Liver (tissue), 8 donors: ENCODE measurements at regions not wholly inside any gene's neighbourhood (a gene's known extent, or its start where the extent isn't known, plus 50 kb on each side); places are given as distances from the start of the nearest gene placed in this dataset.

ENCODE experiments used
- DNase-seq: peaks from one replicate; pipeline ENCODE4 v3.0.0-alpha.2; 2017; ENCODE audit warnings: low spot score
- H3K27ac ChIP-seq, 2 donors: one replicate each; pipeline ENCODE4 v1.7.0; 2013; ENCODE audit warnings: inconsistent platforms in 2 of 2, low read length in 2 of 2, control low read depth in 1 of 2, low read depth in 1 of 2, mild to moderate bottlenecking in 1 of 2
- H3K27me3 ChIP-seq, 4 donors: one replicate each; pipeline versions ENCODE4 v1.6.1 to v1.7.0; 2013; ENCODE audit warnings: low read length in 3 of 4, inconsistent platforms in 1 of 4, mild to moderate bottlenecking in 1 of 4, moderate library complexity in 1 of 4; ENCODE audit not compliant: control insufficient read depth in 4 of 4, insufficient read depth in 4 of 4
- H3K36me3 ChIP-seq, 4 donors: one replicate each; pipeline versions ENCODE4 v1.6.1 to v1.7.0; 2013; ENCODE audit warnings: low read length in 3 of 4, mild to moderate bottlenecking in 3 of 4, low read depth in 1 of 4, moderate library complexity in 1 of 4; ENCODE audit not compliant: control insufficient read depth in 4 of 4, insufficient read depth in 3 of 4
- H3K4me1 ChIP-seq, 4 donors: one replicate each; pipeline versions ENCODE4 v1.6.1 to v1.7.0; 2013; ENCODE audit warnings: low read length in 3 of 4, mild to moderate bottlenecking in 3 of 4, moderate library complexity in 1 of 4; ENCODE audit not compliant: control insufficient read depth in 4 of 4, insufficient read depth in 4 of 4
- H3K4me3 ChIP-seq, 3 donors: one replicate each; pipeline versions ENCODE4 v1.6.1 to v1.7.0; 2013; ENCODE audit warnings: low read length in 3 of 3, control low read depth in 1 of 3, low read depth in 1 of 3, mild to moderate bottlenecking in 1 of 3
- H3K9ac ChIP-seq, 2 donors: one replicate each; pipeline ENCODE4 v1.7.0; 2013; ENCODE audit warnings: low read length in 2 of 2, mild to moderate bottlenecking in 2 of 2, moderate library complexity in 2 of 2, control low read depth in 1 of 2, low read depth in 1 of 2
- H3K9me3 ChIP-seq, 4 donors: one replicate each; pipeline versions ENCODE4 v1.6.1 to v1.7.0; 2013; ENCODE audit warnings: low read length in 3 of 4; ENCODE audit not compliant: control insufficient read depth in 4 of 4
- ATF3 ChIP-seq: IDR thresholded peaks from 2 replicates; pipeline ENCODE4 v1.6.1; 2016; ENCODE audit warnings: antibody characterized with exemption
- CTCF ChIP-seq: fragments of 150-350 bp; IDR thresholded peaks from 2 replicates; pipeline ENCODE4 v1.5.1; 2017; ENCODE audit warnings: improper control_type of control experiment, low read depth, low read length; ENCODE audit not compliant: missing input control
- EGR1 ChIP-seq, 2 donors: IDR thresholded peaks; 2 replicates each; pipeline ENCODE4 v1.6.1; 2016 to 2018; ENCODE audit warnings: antibody characterized with exemption in 2 of 2, low read depth in 2 of 2
- FOXA1 ChIP-seq: IDR thresholded peaks from 2 replicates; pipeline ENCODE4 v1.6.1; 2016; ENCODE audit warnings: antibody characterized with exemption
- FOXA2 ChIP-seq: IDR thresholded peaks from 2 replicates; pipeline ENCODE4 v1.6.1; 2016; ENCODE audit warnings: antibody characterized with exemption
- GABPA ChIP-seq, 2 donors: IDR thresholded peaks in 1 of 2; conservative IDR thresholded peaks in 1 of 2; 2 replicates each; pipeline ENCODE4 v1.6.1; 2016; ENCODE audit warnings: antibody characterized with exemption in 2 of 2, mild to moderate bottlenecking in 1 of 2, moderate library complexity in 1 of 2
- HNF4A ChIP-seq, 2 donors: conservative IDR thresholded peaks; 2 replicates each; pipeline ENCODE4 v1.6.1; 2016; ENCODE audit warnings: antibody characterized with exemption in 2 of 2, mild to moderate bottlenecking in 2 of 2
- HNF4G ChIP-seq: IDR thresholded peaks from 2 replicates; pipeline ENCODE4 v1.6.1; 2016; ENCODE audit warnings: antibody characterized with exemption
- JUND ChIP-seq, 2 donors: IDR thresholded peaks; 2 replicates each; pipeline ENCODE4 v1.6.1; 2016; ENCODE audit warnings: antibody characterized with exemption in 2 of 2
- MAX ChIP-seq: IDR thresholded peaks from 2 replicates; pipeline ENCODE4 v1.6.1; 2016; ENCODE audit warnings: antibody characterized with exemption
- RAD21 ChIP-seq, 2 donors: IDR thresholded peaks; 2 replicates each; pipeline ENCODE4 v1.6.1; 2016; ENCODE audit warnings: antibody characterized with exemption in 2 of 2, mild to moderate bottlenecking in 2 of 2
- REST ChIP-seq: IDR thresholded peaks from 2 replicates; pipeline ENCODE4 v1.6.1; 2016; ENCODE audit warnings: antibody characterized with exemption, mild to moderate bottlenecking
- RXRA ChIP-seq, 2 donors: IDR thresholded peaks; 2 replicates each; pipeline ENCODE4 v1.6.1; 2017 to 2018; ENCODE audit warnings: antibody characterized with exemption in 2 of 2, mild to moderate bottlenecking in 1 of 2
- SP1 ChIP-seq: IDR thresholded peaks from 2 replicates; pipeline ENCODE4 v1.6.1; 2018; ENCODE audit warnings: antibody characterized with exemption, mild to moderate bottlenecking
- YY1 ChIP-seq: IDR thresholded peaks from 2 replicates; pipeline ENCODE4 v1.6.1; 2016; ENCODE audit warnings: antibody characterized with exemption, mild to moderate bottlenecking
- ZBTB33 ChIP-seq: IDR thresholded peaks from 2 replicates; pipeline ENCODE4 v1.6.1; 2016; ENCODE audit warnings: antibody characterized with exemption
- WGBS: extraction: QIAGEN DNeasy Blood & Tissue Kit; methylation state at CpG from one replicate; pipeline ENCODE4 v1.1.7; 2013; 5-methylcytosine and 5-hydroxymethylcytosine counted together
- donor health status: healthy.
- donor health status: healthy.
- donor health status: healthy.
- donor health status: healthy.
- donor health status: healthy.

- Histone ChIP-seq H3K4me1 (no peaks in the 10 kb centered on the region), H3K9me3 (no peaks in the 10 kb centered on the region), H3K27me3 (no peaks in the 10 kb centered on the region), H3K4me3 (no peak overlapping the region), H3K36me3 (no peaks in the 10 kb centered on the region), H3K9ac (no peak overlapping the region), H3K27ac (no peak overlapping the region)
- no peak for DNase-seq
- no peak for TF ChIP-seq JUND (IDR thresholded peaks at IDR 0.05)
- no peak for TF ChIP-seq CTCF
- TF ChIP-seq FOXA2, result no peak
- no peak for TF ChIP-seq FOXA1
- no peak for TF ChIP-seq ATF3
- no peak for TF ChIP-seq YY1
- no peak for TF ChIP-seq SP1
- TF ChIP-seq REST, result no peak
- no peak for TF ChIP-seq RXRA (IDR thresholded peaks at IDR 0.05)
- no peak for TF ChIP-seq GABPA (IDR thresholded peaks at IDR 0.05 in 1 of 2, conservative IDR thresholded peaks at IDR 0.05 in 1 of 2)
- no peak for TF ChIP-seq ZBTB33
- WGBS, result 86% methylated on average over 1 of the region's 1 CpG
Observed at GRCh38 chr18:71012789-71013188, 723.9 kb downstream of the SOCS6 start.

GRCh38 chr18:71011389-71011788 is 722.5 kb downstream of the SOCS6 start:
- H3K27ac ChIP-seq, result no peak overlapping the region
- H3K36me3 ChIP-seq, result no peaks in the 10 kb centered on the region
- no peak for TF ChIP-seq FOXA2
- TF ChIP-seq GABPA (IDR thresholded peaks at IDR 0.05 in 1 of 2, conservative IDR thresholded peaks at IDR 0.05 in 1 of 2), result no peak
- no peak for TF ChIP-seq RXRA (IDR thresholded peaks at IDR 0.05)
- TF ChIP-seq MAX, result no peak
- TF ChIP-seq FOXA1, result no peak
- no peak for TF ChIP-seq JUND (IDR thresholded peaks at IDR 0.05)
- no peak for TF ChIP-seq HNF4G
- no peak for TF ChIP-seq ATF3
- no peak for TF ChIP-seq RAD21 (IDR thresholded peaks at IDR 0.05)
- TF ChIP-seq REST, result no peak
- TF ChIP-seq YY1, result no peak
- no peak for TF ChIP-seq EGR1 (IDR thresholded peaks at IDR 0.05; ENCODE audit: low read depth in 2 of 2)
- no peak for TF ChIP-seq HNF4A (conservative IDR thresholded peaks at IDR 0.05)
- TF ChIP-seq CTCF, result no peak
- H3K9me3 ChIP-seq, result no peaks in the 10 kb centered on the region
- DNase-seq, result no peak
- no peaks in the 10 kb centered on the region for H3K4me1 ChIP-seq
- H3K9ac ChIP-seq, result no peak overlapping the region
- WGBS, result 68% methylated on average over 2 of the region's 2 CpGs
- no peaks in the 10 kb centered on the region for H3K27me3 ChIP-seq
- no peak overlapping the region for H3K4me3 ChIP-seq
